ENCODE measurements at regions not wholly inside any gene's neighbourhood (a gene's known extent, or its start where the extent isn't known, plus 50 kb on each side); places are given as distances from the start of the nearest gene placed in this dataset.

DNA sequence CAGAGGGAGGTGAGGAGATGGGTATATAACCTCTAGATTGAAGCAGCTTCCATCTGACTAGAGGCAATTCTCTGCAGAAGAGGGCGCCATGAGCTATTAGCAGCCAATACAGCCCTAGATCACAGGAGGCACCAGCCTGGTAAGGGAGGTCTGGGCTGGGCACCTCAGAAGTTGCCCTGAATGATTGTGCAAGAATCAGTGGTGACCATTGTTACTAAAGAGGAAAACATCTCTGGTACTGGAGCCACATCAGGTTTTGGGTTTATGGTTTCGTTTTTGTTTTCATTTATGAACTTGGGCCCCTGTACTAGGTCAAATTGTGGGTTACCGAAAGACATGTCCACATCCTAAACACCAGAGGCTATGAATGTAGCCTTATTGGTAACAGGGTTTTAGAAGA, 342.0 kb downstream of the MLLT3 start:
- Histone ChIP-seq H3K4me1 (no peaks in the 10 kb centered on the region), H3K4me3 (no peak overlapping the region), H3K4me2 (no peak overlapping the region), H3K9me3 (0 out of 3 replicates have a peak, but pooled peaks cover 5% of the 10 kb centered on the region), H3K27ac (no peak overlapping the region)
- 60% methylated on average over 3 of the region's 3 CpGs for WGBS (ENCODE audit: missing lambda C conversion rate)
- ATAC-seq (0 out of 6 replicates have a peak, but pooled peaks of 1 of the 2 experiments have one; percentile 24), FAIRE-seq (no peak), DNase-seq (ENCODE audit: low read depth in 1 of 2, low spot score in 1 of 2) (no peak)
- TF ChIP-seq FOSB (CRISPR knock-in tag; IDR thresholded peaks at IDR 0.05), result no peak
- TF ChIP-seq HEYL (CRISPR knock-in tag; IDR thresholded peaks at IDR 0.05), result no peak
- TF ChIP-seq, protein P1, sequence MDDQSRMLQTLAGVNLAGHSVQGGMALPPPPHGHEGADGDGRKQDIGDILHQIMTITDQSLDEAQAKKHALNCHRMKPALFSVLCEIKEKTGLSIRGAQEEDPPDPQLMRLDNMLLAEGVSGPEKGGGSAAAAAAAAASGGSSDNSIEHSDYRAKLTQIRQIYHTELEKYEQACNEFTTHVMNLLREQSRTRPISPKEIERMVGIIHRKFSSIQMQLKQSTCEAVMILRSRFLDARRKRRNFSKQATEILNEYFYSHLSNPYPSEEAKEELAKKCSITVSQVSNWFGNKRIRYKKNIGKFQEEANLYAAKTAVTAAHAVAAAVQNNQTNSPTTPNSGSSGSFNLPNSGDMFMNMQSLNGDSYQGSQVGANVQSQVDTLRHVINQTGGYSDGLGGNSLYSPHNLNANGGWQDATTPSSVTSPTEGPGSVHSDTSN (IDR thresholded peaks at IDR 0.05), result no peak
- TF ChIP-seq, protein P2, sequence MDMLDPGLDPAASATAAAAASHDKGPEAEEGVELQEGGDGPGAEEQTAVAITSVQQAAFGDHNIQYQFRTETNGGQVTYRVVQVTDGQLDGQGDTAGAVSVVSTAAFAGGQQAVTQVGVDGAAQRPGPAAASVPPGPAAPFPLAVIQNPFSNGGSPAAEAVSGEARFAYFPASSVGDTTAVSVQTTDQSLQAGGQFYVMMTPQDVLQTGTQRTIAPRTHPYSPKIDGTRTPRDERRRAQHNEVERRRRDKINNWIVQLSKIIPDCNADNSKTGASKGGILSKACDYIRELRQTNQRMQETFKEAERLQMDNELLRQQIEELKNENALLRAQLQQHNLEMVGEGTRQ (IDR thresholded peaks at IDR 0.05), result no peak
- no peak for TF ChIP-seq KDM5A (IDR thresholded peaks at IDR 0.05)
- no peak for TF ChIP-seq NPAS2 (CRISPR knock-in tag; IDR thresholded peaks at IDR 0.05; ENCODE audit: borderline replicate concordance)
- no peak for TF ChIP-seq RAD21 (conservative IDR thresholded peaks at IDR 0.05 in 1 of 2, IDR thresholded peaks at IDR 0.05 in 1 of 2)
- no peak for TF ChIP-seq EHMT2 (IDR thresholded peaks at IDR 0.05; ENCODE audit: low read depth)
- no peak for TF ChIP-seq SMC3 (IDR thresholded peaks at IDR 0.05)
- TF ChIP-seq, protein P3, sequence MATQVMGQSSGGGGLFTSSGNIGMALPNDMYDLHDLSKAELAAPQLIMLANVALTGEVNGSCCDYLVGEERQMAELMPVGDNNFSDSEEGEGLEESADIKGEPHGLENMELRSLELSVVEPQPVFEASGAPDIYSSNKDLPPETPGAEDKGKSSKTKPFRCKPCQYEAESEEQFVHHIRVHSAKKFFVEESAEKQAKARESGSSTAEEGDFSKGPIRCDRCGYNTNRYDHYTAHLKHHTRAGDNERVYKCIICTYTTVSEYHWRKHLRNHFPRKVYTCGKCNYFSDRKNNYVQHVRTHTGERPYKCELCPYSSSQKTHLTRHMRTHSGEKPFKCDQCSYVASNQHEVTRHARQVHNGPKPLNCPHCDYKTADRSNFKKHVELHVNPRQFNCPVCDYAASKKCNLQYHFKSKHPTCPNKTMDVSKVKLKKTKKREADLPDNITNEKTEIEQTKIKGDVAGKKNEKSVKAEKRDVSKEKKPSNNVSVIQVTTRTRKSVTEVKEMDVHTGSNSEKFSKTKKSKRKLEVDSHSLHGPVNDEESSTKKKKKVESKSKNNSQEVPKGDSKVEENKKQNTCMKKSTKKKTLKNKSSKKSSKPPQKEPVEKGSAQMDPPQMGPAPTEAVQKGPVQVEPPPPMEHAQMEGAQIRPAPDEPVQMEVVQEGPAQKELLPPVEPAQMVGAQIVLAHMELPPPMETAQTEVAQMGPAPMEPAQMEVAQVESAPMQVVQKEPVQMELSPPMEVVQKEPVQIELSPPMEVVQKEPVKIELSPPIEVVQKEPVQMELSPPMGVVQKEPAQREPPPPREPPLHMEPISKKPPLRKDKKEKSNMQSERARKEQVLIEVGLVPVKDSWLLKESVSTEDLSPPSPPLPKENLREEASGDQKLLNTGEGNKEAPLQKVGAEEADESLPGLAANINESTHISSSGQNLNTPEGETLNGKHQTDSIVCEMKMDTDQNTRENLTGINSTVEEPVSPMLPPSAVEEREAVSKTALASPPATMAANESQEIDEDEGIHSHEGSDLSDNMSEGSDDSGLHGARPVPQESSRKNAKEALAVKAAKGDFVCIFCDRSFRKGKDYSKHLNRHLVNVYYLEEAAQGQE (IDR thresholded peaks at IDR 0.05), result no peak
- TF ChIP-seq SREBF2 (IDR thresholded peaks at IDR 0.05), result no peak
- TF ChIP-seq EHF (CRISPR knock-in tag; IDR thresholded peaks at IDR 0.05), result no peak
- TF ChIP-seq MYC (IDR thresholded peaks at IDR 0.05; ENCODE audit: borderline replicate concordance, low read length), result no peak
- TF ChIP-seq HDAC2 (IDR thresholded peaks at IDR 0.05), result no peak
- TF ChIP-seq CEBPB (IDR thresholded peaks at IDR 0.05), result no peak
- no peak for TF ChIP-seq PHF8 (IDR thresholded peaks at IDR 0.05; ENCODE audit: borderline replicate concordance, low read depth)
- TF ChIP-seq POLR2AphosphoS2 (conservative IDR thresholded peaks at IDR 0.05; ENCODE audit: low read length), result no peak
- TF ChIP-seq, protein P4, sequence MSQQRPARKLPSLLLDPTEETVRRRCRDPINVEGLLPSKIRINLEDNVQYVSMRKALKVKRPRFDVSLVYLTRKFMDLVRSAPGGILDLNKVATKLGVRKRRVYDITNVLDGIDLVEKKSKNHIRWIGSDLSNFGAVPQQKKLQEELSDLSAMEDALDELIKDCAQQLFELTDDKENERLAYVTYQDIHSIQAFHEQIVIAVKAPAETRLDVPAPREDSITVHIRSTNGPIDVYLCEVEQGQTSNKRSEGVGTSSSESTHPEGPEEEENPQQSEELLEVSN (IDR thresholded peaks at IDR 0.05; ENCODE audit: borderline replicate concordance, low read depth), result no peak
- TF ChIP-seq FOXS1 (CRISPR knock-in tag; IDR thresholded peaks at IDR 0.05), result no peak
- ChIA-PET CTCF (interaction anchor here (0.6 kb wide), 1 partner anchor 482 kb away, joined by 3 read pairs; no protein-coding TSS in a partner anchor), POLR2A (no interaction called here)

DNA sequence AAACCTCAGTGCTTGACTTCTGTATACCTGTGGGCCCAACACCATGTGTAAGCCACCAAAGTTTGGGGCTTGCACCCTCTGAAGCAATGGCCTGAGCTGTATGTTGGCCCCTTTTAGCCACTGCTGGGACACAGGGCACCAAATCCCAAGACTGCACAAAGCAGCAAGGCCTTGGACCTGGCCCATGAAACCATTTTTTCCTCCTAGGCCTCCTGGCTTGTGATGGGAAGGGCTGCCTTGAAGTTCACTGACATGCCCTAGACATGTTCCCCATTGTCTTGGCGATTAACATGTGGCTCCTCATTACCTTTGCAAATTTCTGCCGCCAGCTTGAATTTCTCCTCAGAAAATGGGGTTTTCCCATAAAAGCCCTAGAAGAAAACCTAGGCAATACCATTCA, 345.5 kb downstream of the MLLT3 start:
- Histone ChIP-seq H3K9me3 (peaks cover 5% of the 10 kb centered on the region; the same call in 1 of the 3 replicates), H3K27ac (no peak overlapping the region), H3K4me2 (no peak overlapping the region), H3K4me1 (no peaks in the 10 kb centered on the region), H3K4me3 (no peak overlapping the region)
- WGBS (ENCODE audit: missing lambda C conversion rate), result 48% methylated on average over 2 of the region's 2 CpGs
- DNase-seq (ENCODE audit: low read depth in 1 of 2, low spot score in 1 of 2) (no peak), FAIRE-seq (no peak), ATAC-seq (no peak)
- POLR2A ChIA-PET, result no interaction called here
- TF ChIP-seq NFE2L2 (conservative IDR thresholded peaks at IDR 0.05; ENCODE audit: low read length), result no peak
- peak; percentile 67 for TF ChIP-seq ZFP36 (IDR thresholded peaks at IDR 0.05; ENCODE audit: borderline replicate concordance, partially characterized antibody)
- TF ChIP-seq HOXB5 (CRISPR knock-in tag; IDR thresholded peaks at IDR 0.05), result no peak
- CTCF ChIA-PET, result no interaction called here
